Fibroblast of lung (primary cell): ENCODE measurements at regions not wholly inside any gene's neighbourhood (a gene's known extent, or its start where the extent isn't known, plus 50 kb on each side); places are given as distances from the start of the nearest gene placed in this dataset.

Experiments
- DNase-seq, 2 donors: peaks; one replicate each; pipeline versions ENCODE4 v3.0.0 to v3.0.0-alpha.2; 2010; ENCODE audit warnings: low read depth in 2 of 2
- H2AFZ ChIP-seq: 2 replicates; pipeline ENCODE4 v1.5.1; 2012; ENCODE audit warnings: low read length, control low read depth, inconsistent platforms
- H3K27ac ChIP-seq: 2 replicates; pipeline ENCODE4 v1.5.1; 2011; ENCODE audit warnings: low read length, control low read depth; ENCODE audit not compliant: insufficient read depth
- H3K27me3 ChIP-seq: 2 replicates; pipeline ENCODE4 v1.5.1; 2011; ENCODE audit warnings: mild to moderate bottlenecking, low read length; ENCODE audit not compliant: control insufficient read depth, insufficient read depth
- H3K36me3 ChIP-seq: 2 replicates; pipeline ENCODE4 v1.5.1; 2011; ENCODE audit warnings: low read length; ENCODE audit not compliant: control insufficient read depth, insufficient read depth
- H3K4me1 ChIP-seq: 2 replicates; pipeline ENCODE4 v1.5.1; 2011; ENCODE audit warnings: low read length; ENCODE audit not compliant: control insufficient read depth, insufficient read depth; ENCODE audit errors: extremely low read depth
- H3K4me2 ChIP-seq: 2 replicates; pipeline ENCODE4 v1.5.1; 2011; ENCODE audit warnings: low read length, control low read depth; ENCODE audit not compliant: insufficient read depth; ENCODE audit errors: extremely low read depth
- H3K4me3 ChIP-seq, 4 experiments: fragments of 200-600 bp in 1 of 4; sonication (generic) in 1 of 4; replicated peaks in 1 of 4; 2 replicates each; pipeline ENCODE4 v1.5.1; 2011 to 2016; ENCODE audit warnings: low read length in 4 of 4, low read depth in 3 of 4, mild to moderate bottlenecking in 3 of 4, control low read depth in 2 of 4, inconsistent platforms in 1 of 4, mixed read lengths in 1 of 4; ENCODE audit not compliant: insufficient read depth in 1 of 4; ENCODE audit errors: control extremely low read depth in 1 of 4
- H3K79me2 ChIP-seq: 2 replicates; pipeline ENCODE4 v1.5.1; 2012; ENCODE audit warnings: mild to moderate bottlenecking, low read length, inconsistent platforms; ENCODE audit not compliant: control insufficient read depth, insufficient read depth
- H3K9ac ChIP-seq: 2 replicates; pipeline ENCODE4 v1.5.1; 2011; ENCODE audit warnings: mild to moderate bottlenecking, low read length, control low read depth; ENCODE audit not compliant: insufficient read depth
- H3K9me3 ChIP-seq: 2 replicates; pipeline ENCODE4 v1.5.1; 2012; ENCODE audit warnings: low read depth, low read length; ENCODE audit not compliant: control insufficient read depth, insufficient read depth
- H4K20me1 ChIP-seq: 2 replicates; pipeline ENCODE4 v1.5.1; 2011; ENCODE audit warnings: low read length; ENCODE audit not compliant: control insufficient read depth, insufficient read depth; ENCODE audit errors: extremely low read depth
- CTCF ChIP-seq, 2 donors: IDR thresholded peaks in 1 of 2; conservative IDR thresholded peaks in 1 of 2; 1 replicate in 1 of 2; 2 replicates in 1 of 2; pipeline ENCODE4 v1.5.1; 2011 to 2012; ENCODE audit warnings: low read length in 2 of 2, control low read depth in 1 of 2, inconsistent platforms in 1 of 2, low read depth in 1 of 2, mild to moderate bottlenecking in 1 of 2
- EZH2 ChIP-seq: IDR thresholded peaks from 2 replicates; pipeline ENCODE4 v1.5.1; 2012; ENCODE audit warnings: low read length, control low read depth, mild to moderate bottlenecking; ENCODE audit errors: missing control alignments

DNA sequence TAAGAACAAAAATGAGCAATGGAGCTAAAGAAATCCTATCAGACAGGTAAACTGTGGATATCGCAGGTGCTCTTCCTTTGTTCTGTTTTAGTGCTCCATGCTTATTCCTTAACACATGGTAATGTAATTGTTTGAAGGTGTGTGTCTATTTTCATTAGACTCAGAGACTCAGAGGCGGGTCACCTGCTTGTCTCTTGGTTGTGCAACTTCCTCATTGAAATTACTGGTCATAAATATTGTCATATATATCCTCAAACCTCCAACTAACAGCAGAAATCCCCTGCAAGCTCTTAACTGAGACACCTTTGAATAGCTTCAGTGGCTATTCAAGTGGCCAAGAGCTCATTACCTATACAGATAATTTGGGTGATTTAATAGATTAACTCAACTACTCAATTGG is 177.2 kb downstream of the PTN start:
- Histone ChIP-seq H3K4me2 (no peak overlapping the region), H3K79me2 (no peaks in the 10 kb centered on the region), H3K4me1 (no peaks in the 10 kb centered on the region), H3K9ac (no peak overlapping the region), H4K20me1 (no peaks in the 10 kb centered on the region), H3K4me3 (no peak overlapping the region), H3K36me3 (no peaks in the 10 kb centered on the region), H3K9me3 (no peaks in the 10 kb centered on the region), H3K27ac (no peak overlapping the region), H3K27me3 (no peaks in the 10 kb centered on the region), H2AFZ (no peak overlapping the region)
- DNase-seq: no peak
- TF ChIP-seq CTCF (conservative IDR thresholded peaks at IDR 0.05 in 1 of 2, IDR thresholded peaks at IDR 0.05 in 1 of 2; ENCODE audit: low read depth in 1 of 2, low read length in 2 of 2) (no peak), EZH2 (no peak)

DNA sequence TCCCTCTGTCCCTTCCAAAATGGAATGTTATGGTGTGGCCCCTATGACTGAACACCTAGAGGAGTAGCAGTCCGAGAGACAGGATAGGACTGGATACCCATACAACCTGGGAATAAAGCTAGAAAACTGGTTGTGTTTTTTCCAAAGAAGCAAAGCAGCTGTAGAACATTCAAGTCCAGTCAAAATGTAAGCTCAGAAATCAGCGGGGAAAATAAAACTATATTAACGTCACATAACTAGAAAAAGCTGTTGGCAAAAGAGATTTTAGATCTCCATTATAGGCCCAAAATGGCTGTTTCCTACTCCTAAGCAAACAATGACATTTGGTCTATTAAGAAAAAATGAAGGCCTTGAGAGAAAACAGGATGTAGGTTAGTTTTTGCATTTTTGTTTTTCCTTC is 177.7 kb downstream of the PTN start:
- Histone ChIP-seq H3K27me3 (no peaks in the 10 kb centered on the region), H3K79me2 (no peaks in the 10 kb centered on the region), H3K9ac (no peak overlapping the region), H3K4me3 (no peak overlapping the region), H2AFZ (no peak overlapping the region), H3K4me1 (no peaks in the 10 kb centered on the region), H4K20me1 (no peaks in the 10 kb centered on the region), H3K27ac (no peak overlapping the region), H3K4me2 (no peak overlapping the region), H3K36me3 (no peaks in the 10 kb centered on the region), H3K9me3 (no peaks in the 10 kb centered on the region)
- no peak for DNase-seq
- TF ChIP-seq CTCF (conservative IDR thresholded peaks at IDR 0.05 in 1 of 2, IDR thresholded peaks at IDR 0.05 in 1 of 2; ENCODE audit: low read depth in 1 of 2, low read length in 2 of 2) (no peak), EZH2 (no peak)

DNA sequence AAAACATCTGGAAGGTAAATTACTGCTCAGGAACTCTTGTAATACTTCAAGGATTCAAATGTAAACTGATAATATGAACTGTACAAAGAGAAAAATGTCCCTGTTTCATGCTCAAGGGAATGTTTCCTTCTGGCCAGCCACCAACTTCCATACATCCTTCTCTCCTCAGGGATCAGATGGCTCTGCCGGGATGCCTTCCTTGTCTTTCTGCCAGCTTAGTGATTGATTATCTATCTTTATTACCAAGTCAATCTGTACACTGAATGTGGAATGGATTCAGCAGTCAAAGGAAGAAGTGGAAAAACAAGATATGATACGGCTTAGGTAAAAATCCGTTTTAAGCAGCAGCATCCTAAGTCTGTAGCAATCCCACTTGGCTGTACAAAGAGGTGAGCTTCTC is 178.3 kb downstream of the PTN start:
- Histone ChIP-seq H3K9me3 (no peaks in the 10 kb centered on the region), H3K4me3 (no peak overlapping the region), H3K4me1 (no peaks in the 10 kb centered on the region), H3K79me2 (no peaks in the 10 kb centered on the region), H3K9ac (no peak overlapping the region), H3K27ac (no peak overlapping the region), H2AFZ (no peak overlapping the region), H4K20me1 (no peaks in the 10 kb centered on the region), H3K4me2 (no peak overlapping the region), H3K36me3 (no peaks in the 10 kb centered on the region), H3K27me3 (no peaks in the 10 kb centered on the region)
- TF ChIP-seq EZH2: no peak
- no peak for TF ChIP-seq CTCF (conservative IDR thresholded peaks at IDR 0.05 in 1 of 2, IDR thresholded peaks at IDR 0.05 in 1 of 2; ENCODE audit: low read depth in 1 of 2, low read length in 2 of 2)
- DNase-seq: no peak
